SJCRH30 (cell line): ENCODE measurements at regions not wholly inside any gene's neighbourhood (a gene's known extent, or its start where the extent isn't known, plus 50 kb on each side); places are given as distances from the start of the nearest gene placed in this dataset.

ENCODE experiments used
- DNase-seq, 2 experiments: peaks; one replicate each; pipeline ENCODE4 v3.0.0-alpha.2; 2015 to 2020
- H3K27ac ChIP-seq: fragments of 250-450 bp; sonication (Bioruptor Pico); 2 replicates; pipeline ENCODE4 v1.5.1; 2020; ENCODE audit warnings: mild to moderate bottlenecking, moderate library complexity
- H3K27me3 ChIP-seq: fragments of 250-450 bp; sonication (Bioruptor Pico); 2 replicates; pipeline ENCODE4 v1.5.1; 2020; ENCODE audit warnings: mild to moderate bottlenecking, moderate library complexity
- H3K36me3 ChIP-seq: fragments of 250-450 bp; sonication (Bioruptor Pico); 2 replicates; pipeline ENCODE4 v1.5.1; 2020; ENCODE audit warnings: mild to moderate bottlenecking, moderate library complexity
- H3K4me1 ChIP-seq: fragments of 250-450 bp; sonication (Bioruptor Pico); 2 replicates; pipeline ENCODE4 v1.5.1; 2020; ENCODE audit warnings: mild to moderate bottlenecking, moderate library complexity
- H3K4me3 ChIP-seq: fragments of 250-450 bp; sonication (Bioruptor Pico); 2 replicates; pipeline ENCODE4 v1.5.1; 2020; ENCODE audit warnings: mild to moderate bottlenecking, moderate library complexity
- H3K9me3 ChIP-seq: fragments of 250-450 bp; sonication (Bioruptor Pico); replicated peaks from 2 replicates; pipeline ENCODE4 v1.5.1; 2020; ENCODE audit warnings: mild to moderate bottlenecking, moderate library complexity

DNA sequence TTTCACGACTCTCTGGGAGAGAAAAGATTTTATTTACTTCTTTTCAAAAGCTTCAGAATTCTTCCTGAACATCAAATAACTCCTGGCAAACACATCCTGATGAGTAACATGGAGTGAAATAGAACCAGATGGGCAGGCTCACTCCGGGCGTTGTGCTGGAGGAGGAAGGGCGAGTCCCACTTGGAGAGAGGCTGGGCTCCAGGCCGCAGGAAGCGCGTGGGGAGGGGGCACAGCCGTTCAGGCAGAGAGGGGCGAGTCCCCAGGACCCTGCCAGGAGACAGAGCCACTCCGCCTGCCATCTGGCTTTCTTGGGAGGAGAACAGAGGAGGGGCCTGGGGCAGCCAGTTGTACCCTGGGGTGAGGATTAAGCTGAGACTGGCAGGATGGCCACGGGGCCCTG, 265.9 kb upstream of the ZMIZ1 start:
- H3K27me3 ChIP-seq: 0 out of 2 replicates have a peak, but pooled peaks cover 2% of the 10 kb centered on the region
- no peak overlapping the region for H3K4me3 ChIP-seq
- H3K4me1 ChIP-seq: no peaks in the 10 kb centered on the region
- no peaks in the 10 kb centered on the region for H3K36me3 ChIP-seq
- no peak overlapping the region for H3K27ac ChIP-seq
- no peak for DNase-seq
- H3K9me3 ChIP-seq: no peaks in the 10 kb centered on the region

DNA sequence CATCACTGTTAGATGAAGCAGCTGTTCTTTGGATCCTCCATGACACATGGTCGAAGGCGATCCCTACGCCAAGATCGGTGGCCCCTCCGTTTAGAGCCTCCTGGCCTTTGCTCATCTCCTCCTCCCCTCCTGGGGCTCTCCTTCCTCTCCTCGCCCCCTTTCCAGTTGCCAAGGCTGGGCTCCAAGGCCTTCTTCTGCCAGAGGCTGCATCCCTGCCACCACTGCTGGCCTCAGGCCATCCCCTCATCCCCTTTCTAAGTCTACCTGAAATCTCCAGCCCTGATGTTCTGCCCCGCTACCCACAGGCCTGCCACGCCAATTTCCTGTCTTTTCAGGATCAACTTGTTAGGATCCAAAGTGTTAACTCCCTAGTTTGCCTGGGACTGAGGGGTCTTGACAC, 265.1 kb upstream of the ZMIZ1 start:
- H3K4me1 ChIP-seq: no peaks in the 10 kb centered on the region
- H3K4me3 ChIP-seq: no peak overlapping the region
- DNase-seq: no peak
- 0 out of 2 replicates have a peak, but pooled peaks cover 2% of the 10 kb centered on the region for H3K27me3 ChIP-seq
- H3K27ac ChIP-seq: no peak overlapping the region
- H3K36me3 ChIP-seq: no peaks in the 10 kb centered on the region
- no peaks in the 10 kb centered on the region for H3K9me3 ChIP-seq

DNA sequence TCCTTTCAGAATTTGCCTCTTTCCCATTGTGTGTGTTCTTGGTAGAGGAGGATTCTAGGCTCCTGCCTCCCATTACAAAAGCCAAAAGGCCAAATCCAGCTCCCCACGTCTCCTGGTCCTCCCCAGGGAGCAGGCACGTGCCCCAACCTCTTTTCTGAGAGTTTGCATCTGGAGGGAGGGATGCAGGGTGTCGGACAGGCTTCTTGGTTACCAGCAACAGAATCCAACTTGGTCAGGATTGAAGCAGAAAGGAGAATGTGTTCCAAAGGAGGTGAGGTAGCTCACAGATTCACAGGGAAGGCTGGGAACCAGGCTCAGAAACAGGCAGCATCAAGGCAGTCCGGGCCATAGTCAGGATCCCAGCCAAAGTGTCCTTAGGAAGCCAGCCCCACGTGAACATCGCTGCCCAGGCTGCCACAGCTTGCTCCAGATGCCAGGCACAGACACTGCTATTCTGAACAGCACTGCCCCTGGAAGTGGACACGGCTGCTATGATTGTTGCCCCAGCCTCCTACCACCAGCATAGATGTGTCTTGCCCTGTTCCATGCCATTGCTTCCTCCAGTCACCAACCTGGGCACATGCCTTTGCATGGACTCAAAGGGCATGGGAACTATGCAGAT, 264.2 kb upstream of the ZMIZ1 start:
- Histone ChIP-seq H3K9me3 (no peaks in the 10 kb centered on the region), H3K4me1 (no peaks in the 10 kb centered on the region), H3K4me3 (no peak overlapping the region), H3K36me3 (no peaks in the 10 kb centered on the region), H3K27me3 (0 out of 2 replicates have a peak, but pooled peaks cover 2% of the 10 kb centered on the region), H3K27ac (no peak overlapping the region)
- no peak for DNase-seq

DNA sequence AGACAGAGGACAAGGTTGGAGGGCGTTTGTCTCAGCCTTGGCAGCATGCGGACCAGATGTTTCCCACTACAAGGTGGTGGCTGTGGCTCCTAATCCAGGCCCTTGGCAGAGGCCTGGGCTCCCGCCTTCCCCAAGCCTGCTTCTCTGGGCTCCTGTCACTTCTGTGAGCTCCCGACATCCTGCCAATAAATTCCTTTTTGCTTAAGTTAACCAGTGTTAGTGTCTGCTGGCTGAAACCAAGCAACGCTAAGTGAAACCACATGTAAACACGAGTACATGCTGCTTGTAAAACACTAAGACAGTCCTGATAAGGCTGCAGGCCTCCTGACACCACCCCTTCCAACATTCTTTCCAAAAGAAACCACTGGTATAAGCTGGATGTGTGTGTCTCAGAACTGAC, 263.6 kb upstream of the ZMIZ1 start:
- DNase-seq: no peak
- H3K36me3 ChIP-seq: no peaks in the 10 kb centered on the region
- H3K9me3 ChIP-seq: no peaks in the 10 kb centered on the region
- no peak overlapping the region for H3K27ac ChIP-seq
- H3K4me1 ChIP-seq: no peaks in the 10 kb centered on the region
- 0 out of 2 replicates have a peak, but pooled peaks cover 2% of the 10 kb centered on the region for H3K27me3 ChIP-seq
- H3K4me3 ChIP-seq: no peak overlapping the region

DNA sequence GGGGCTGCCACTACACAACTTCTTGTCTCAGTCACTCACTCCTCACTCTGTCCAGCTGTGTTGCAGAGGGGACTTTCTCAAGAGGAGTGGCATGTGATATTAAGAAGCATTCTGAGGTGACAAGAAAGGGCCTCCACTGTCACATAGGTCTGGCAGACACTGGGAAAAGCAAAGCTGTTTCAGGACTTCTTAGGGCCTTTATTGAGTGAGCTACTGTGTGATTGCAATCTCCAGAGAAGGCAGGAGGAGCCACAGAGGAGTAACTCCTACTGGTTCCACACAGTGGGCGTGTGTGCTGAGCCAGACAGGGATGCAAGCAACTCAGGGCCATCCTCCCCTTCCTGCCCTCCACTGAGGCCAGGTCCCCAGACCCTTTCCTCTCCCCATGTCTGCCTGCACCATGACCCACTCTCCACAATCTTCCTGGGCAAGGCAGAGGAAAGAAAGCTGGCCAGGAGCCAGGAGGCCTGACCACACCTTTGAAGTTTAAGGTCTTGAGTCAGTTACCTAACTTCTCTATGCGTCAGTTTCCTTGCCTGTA, 262.0 kb upstream of the ZMIZ1 start:
- DNase-seq: no peak
- H3K4me1 ChIP-seq: no peaks in the 10 kb centered on the region
- no peak overlapping the region for H3K27ac ChIP-seq
- H3K36me3 ChIP-seq: no peaks in the 10 kb centered on the region
- no peak overlapping the region for H3K4me3 ChIP-seq
- no peaks in the 10 kb centered on the region for H3K9me3 ChIP-seq
- H3K27me3 ChIP-seq: 0 out of 2 replicates have a peak, but pooled peaks cover 2% of the 10 kb centered on the region

DNA sequence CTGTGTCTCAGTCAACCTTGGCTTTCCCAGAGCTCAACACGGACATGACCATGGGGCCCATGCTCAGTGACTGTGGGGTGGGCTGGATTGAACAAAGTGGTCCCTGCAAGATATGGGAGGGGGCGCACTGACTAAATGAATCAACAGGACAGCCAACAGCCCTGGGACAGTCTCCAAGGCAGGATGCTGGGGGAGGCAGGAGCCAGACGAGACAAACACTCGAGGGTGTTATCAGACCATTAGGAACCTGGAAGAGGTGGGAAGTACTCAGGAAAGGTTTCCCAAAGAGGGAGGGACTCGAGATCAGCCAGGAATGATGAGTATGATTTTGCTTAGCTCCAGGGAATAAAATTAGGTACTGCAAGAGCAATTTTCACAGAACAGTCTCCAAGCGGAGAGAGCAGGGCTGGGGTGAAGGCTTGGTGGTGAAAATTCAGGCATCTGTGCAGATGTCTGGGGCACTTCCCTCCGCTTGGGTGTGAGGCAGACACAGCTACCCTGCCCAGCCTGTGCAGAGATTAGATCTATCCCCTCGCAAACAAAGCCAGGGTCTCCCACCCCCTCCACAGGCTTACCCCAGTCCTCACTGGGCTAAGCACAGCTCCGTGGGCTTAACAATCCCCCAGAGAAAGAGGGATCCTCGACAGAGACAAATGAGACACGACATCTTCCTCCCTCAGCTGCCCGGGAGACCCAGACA, 261.1 kb upstream of the ZMIZ1 start:
- Histone ChIP-seq H3K36me3 (no peaks in the 10 kb centered on the region), H3K4me1 (no peaks in the 10 kb centered on the region), H3K9me3 (no peaks in the 10 kb centered on the region), H3K27ac (no peak overlapping the region), H3K27me3 (0 out of 2 replicates have a peak, but pooled peaks cover 2% of the 10 kb centered on the region), H3K4me3 (no peak overlapping the region)
- no peak for DNase-seq

DNA sequence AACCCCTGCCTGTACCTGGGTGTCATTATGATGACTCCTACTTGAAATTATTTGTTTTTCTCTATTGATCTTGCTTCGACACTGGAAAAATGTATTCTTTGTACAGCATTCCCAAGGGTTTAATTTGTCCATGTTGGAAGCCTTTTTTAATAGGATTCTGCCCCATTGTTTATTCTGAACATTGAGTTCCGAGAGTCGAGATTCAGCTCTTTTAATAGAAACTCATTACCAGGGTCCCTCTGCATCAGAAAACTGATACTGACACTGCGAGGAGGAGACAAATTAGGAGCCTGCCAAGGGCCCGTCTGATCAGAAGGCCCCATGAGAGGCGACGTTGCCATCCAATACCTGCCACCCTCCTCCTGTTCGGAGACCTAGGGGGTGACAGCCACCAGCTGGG, 260.5 kb upstream of the ZMIZ1 start:
- 0 out of 2 replicates have a peak, but pooled peaks cover 2% of the 10 kb centered on the region for H3K27me3 ChIP-seq
- no peak for DNase-seq
- H3K4me1 ChIP-seq: no peaks in the 10 kb centered on the region
- no peak overlapping the region for H3K4me3 ChIP-seq
- H3K27ac ChIP-seq: no peak overlapping the region
- H3K9me3 ChIP-seq: no peaks in the 10 kb centered on the region
- H3K36me3 ChIP-seq: no peaks in the 10 kb centered on the region

DNA sequence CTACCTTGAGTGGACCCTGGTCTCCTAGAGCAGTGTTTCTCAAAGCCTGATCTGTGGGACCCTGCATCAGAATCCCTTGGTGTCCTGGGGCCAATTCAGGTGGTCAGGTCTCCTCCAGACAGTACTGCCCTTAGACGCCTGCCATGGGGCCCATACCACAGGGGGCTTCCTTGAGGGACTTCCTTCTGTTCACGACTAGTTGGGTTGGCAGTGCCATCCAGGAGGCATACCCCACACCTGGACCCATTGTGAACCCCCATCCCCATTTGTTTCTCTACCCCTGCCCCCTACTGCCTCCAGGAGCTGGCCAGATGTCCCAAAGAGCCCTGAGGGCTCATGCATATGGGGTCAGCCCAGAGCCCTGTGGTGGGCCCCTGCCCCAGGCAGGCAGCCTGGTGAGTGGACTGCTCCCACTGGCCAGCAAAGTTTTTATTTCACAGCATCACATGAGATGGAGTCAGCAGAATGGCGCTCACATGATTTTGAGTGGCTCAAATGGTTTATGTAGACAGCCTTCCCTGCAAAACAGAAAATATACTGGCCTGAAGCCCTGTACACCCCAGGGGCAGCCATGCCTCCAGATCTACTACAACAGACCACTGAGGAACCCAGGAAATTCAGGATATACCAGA, 259.9 kb upstream of the ZMIZ1 start:
- Histone ChIP-seq H3K36me3 (no peaks in the 10 kb centered on the region), H3K27me3 (0 out of 2 replicates have a peak, but pooled peaks cover 2% of the 10 kb centered on the region), H3K4me1 (no peaks in the 10 kb centered on the region), H3K27ac (no peak overlapping the region), H3K4me3 (no peak overlapping the region), H3K9me3 (no peaks in the 10 kb centered on the region)
- no peak for DNase-seq

DNA sequence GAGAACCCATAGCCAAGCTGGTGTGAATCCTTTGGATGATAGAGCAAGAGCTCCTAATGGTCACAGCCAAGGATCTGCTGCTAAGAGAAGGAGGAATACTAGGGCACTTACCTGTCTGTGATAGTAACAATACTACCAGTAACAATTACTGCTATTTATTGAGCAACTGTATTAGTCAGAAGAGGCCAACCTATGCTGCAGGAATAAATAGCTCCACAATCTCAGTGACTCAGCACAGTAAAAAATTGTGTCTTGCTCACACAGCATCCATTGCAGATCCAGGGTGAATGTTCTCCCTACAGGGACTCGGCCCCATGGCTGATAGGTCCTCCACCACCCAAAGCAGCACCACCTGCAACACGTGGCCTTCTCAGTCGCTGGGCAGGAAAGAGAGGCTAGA, 257.6 kb upstream of the ZMIZ1 start:
- no peak overlapping the region for H3K4me3 ChIP-seq
- DNase-seq: no peak
- H3K27me3 ChIP-seq: 0 out of 2 replicates have a peak, but pooled peaks cover 1% of the 10 kb centered on the region
- H3K36me3 ChIP-seq: no peaks in the 10 kb centered on the region
- H3K9me3 ChIP-seq: no peaks in the 10 kb centered on the region
- no peak overlapping the region for H3K27ac ChIP-seq
- no peaks in the 10 kb centered on the region for H3K4me1 ChIP-seq

DNA sequence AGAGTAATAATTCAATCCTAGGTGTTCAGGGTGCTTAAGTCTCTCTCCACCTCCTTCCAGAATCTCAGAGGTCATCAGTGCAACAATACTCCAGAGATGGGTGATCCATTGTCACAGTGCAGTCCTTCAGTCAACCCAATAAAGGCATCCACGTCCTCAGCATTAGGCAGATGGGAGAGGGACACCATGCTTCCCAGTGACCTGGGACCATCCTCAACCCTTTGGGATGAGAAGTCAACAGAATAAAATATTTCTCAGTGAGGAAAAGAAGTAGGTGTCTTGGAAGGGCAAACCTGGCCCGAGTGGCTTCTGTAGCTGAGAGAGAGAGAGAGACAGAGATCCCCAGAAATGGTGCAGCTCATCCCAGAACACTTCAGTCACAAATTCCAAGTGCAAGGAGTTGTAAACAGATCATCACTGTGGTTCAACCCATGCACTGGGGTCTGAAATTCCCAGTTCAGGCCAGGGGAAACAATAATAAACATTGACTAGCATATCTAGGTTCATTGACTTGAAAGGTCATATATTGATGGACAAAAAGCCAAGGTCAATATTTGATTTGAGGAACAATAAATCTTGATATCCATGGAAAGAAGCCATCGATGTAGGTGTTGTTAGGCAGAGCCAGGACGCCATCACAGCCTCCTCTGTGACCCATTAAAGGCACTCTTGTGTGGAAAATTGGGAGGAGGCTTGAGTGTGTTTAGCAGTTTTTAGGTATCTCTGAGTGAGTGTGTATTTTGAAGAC, 256.0 kb upstream of the ZMIZ1 start:
- no peaks in the 10 kb centered on the region for H3K9me3 ChIP-seq
- H3K36me3 ChIP-seq: no peaks in the 10 kb centered on the region
- no peak overlapping the region for H3K27ac ChIP-seq
- no peaks in the 10 kb centered on the region for H3K4me1 ChIP-seq
- no peaks in the 10 kb centered on the region for H3K27me3 ChIP-seq
- no peak for DNase-seq
- no peak overlapping the region for H3K4me3 ChIP-seq

DNA sequence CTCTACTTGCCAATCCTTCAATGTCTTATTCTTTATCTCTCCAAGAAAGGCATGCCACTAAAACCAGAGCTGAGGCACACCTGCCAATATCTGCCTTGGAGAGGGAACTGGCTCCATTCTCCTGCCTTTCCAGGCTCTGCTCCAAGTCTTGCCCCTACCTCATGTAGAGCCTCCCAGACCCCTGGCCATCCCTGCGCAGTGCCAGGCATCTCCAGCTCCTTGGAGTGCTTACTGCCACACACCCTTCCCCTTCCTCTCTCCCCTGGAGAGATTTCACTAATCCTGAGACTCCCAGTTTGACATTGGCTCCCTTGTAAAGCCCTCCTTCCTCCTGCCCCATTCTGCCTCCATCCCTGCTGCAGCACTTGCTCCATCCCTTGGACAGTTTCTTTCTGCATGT, 255.2 kb upstream of the ZMIZ1 start:
- no peaks in the 10 kb centered on the region for H3K9me3 ChIP-seq
- no peak overlapping the region for H3K4me3 ChIP-seq
- no peaks in the 10 kb centered on the region for H3K4me1 ChIP-seq
- no peaks in the 10 kb centered on the region for H3K27me3 ChIP-seq
- no peak for DNase-seq
- no peak overlapping the region for H3K27ac ChIP-seq
- no peaks in the 10 kb centered on the region for H3K36me3 ChIP-seq

DNA sequence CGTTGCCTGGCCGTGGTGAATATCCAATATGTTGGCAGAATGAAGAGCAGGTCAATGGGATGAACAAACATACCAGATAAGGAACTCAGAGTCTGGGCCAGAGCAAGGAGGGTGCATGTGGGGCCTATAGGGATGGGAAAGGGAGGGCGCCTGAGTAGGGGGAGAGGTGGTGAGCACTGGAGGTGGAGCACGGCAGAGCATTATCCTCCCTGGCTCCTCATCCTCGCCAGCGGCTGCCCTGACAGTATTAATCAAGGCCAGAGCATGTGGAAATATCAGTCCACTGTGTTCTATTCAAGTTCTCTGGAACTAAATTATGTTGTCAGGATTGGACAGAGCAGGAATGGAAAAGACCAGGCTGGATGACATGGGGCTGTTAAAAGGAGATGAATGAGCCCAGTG, 254.8 kb upstream of the ZMIZ1 start:
- Histone ChIP-seq H3K36me3 (no peaks in the 10 kb centered on the region), H3K4me1 (no peaks in the 10 kb centered on the region), H3K27ac (no peak overlapping the region), H3K27me3 (no peaks in the 10 kb centered on the region), H3K4me3 (no peak overlapping the region), H3K9me3 (no peaks in the 10 kb centered on the region)
- no peak for DNase-seq

DNA sequence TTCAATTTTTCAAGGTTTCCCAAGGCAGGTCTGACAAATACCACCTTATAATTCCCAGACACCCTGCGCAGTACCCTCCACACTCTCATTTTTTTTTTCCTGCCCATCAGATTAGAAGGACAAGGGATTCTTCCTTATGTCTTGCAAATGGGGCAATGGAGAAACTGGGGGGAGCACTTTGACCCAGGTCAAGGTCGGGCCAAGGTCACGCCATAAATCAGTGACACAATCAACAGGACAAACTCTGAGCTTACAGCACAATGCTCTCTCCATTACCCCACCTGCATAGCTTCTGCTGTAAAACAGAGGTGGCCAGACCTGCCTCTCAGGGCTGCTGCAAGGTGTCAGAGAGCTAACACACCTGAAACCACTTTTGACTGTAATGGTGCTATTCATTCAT, 254.4 kb upstream of the ZMIZ1 start:
- DNase-seq: no peak
- Histone ChIP-seq H3K36me3 (no peaks in the 10 kb centered on the region), H3K27me3 (no peaks in the 10 kb centered on the region), H3K9me3 (no peaks in the 10 kb centered on the region), H3K4me3 (no peak overlapping the region), H3K27ac (no peak overlapping the region), H3K4me1 (no peaks in the 10 kb centered on the region)

DNA sequence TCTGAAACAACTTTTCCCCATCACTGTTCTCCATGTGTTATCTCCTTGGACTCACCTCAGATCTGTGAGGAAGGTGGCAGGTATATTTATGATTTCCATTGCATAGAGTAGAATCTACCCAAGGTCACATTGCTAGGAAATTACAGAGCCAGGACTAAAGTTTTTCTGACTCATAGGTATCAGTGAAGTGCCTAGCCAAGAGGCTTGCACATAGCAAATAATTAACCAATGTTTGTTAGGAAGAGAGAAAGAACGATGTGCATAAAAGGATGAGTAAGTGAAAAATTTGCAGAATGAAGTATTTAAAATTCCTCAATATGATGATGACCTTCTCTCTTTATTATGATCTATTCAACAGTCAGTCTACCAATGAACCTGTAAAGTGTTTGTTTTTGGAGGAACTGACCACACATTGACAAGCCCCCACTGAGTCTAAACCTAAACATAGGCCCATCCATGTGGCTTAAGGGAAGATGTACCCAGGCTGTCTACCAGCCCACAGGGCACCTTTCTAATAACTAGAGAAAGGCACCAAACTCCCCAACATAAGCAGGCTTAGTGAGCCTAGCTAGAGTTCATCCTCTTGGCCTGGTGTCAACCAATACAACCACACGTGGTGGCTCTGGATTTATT, 252.9 kb upstream of the ZMIZ1 start:
- Histone ChIP-seq H3K4me1 (no peaks in the 10 kb centered on the region), H3K27me3 (no peaks in the 10 kb centered on the region)

More for the DNA sequence above, 252.9 kb upstream of the ZMIZ1 start:
- Histone ChIP-seq H3K27ac (no peak overlapping the region), H3K36me3 (no peaks in the 10 kb centered on the region), H3K4me3 (no peak overlapping the region), H3K9me3 (no peaks in the 10 kb centered on the region)
- no peak for DNase-seq
